DND-41 (cell line): ENCODE measurements at regions not wholly inside any gene's neighbourhood (a gene's known extent, or its start where the extent isn't known, plus 50 kb on each side); places are given as distances from the start of the nearest gene placed in this dataset.

ENCODE experiments used
- CTCF ChIP-seq: IDR thresholded peaks from 2 replicates; pipeline ENCODE4 v1.5.1; 2012; ENCODE audit warnings: borderline replicate concordance, low read length, moderate library complexity, mild to moderate bottlenecking; ENCODE audit not compliant: poor library complexity, severe bottlenecking; ENCODE audit errors: extremely low read depth
- EZH2 ChIP-seq: IDR thresholded peaks from 3 replicates; pipeline ENCODE4 v1.6.1; 2012; ENCODE audit warnings: borderline replicate concordance, low read depth, mild to moderate bottlenecking, moderate library complexity, low read length, inconsistent platforms; ENCODE audit not compliant: severe bottlenecking

- no peak for TF ChIP-seq CTCF
- no peak for TF ChIP-seq EZH2
Measured at GRCh38 chr11:27771516-27771915, 71.3 kb upstream of the BDNF start.
